ENCODE measurements at regions not wholly inside any gene's neighbourhood (a gene's known extent, or its start where the extent isn't known, plus 50 kb on each side); places are given as distances from the start of the nearest gene placed in this dataset.
"Not testable (repeated sequence)": the region's sequence is repeated elsewhere in the genome, so short reads cannot be mapped to it uniquely, and the experiment has no call there.

- not testable (repeated sequence) for DNase-seq
Measured at GRCh38 chr20:30397111-30397510, 860.4 kb upstream of the DEFB115 start.

DNA sequence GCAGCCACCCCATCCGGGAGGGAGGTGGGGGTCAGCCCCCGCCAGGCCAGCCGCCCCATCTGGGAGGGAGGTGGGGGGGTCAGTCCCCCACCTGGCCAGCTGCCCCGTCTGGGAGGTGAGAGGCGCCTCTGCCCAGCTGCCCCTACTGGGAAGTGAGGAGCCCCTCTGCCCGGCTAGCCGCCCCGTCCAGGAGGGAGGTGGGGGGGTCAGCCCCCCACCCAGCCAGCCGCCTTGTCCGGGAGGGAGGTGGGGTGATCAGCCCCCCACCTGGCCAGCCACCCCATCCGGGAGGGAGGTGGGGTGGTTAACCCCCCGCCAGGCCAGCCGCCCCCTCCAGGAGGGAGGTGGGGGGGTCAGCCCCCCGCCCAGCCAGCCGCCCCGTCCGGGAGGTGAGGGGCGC, 852.4 kb upstream of the DEFB115 start:
- not testable (repeated sequence) for DNase-seq

GRCh38 chr20:30405585-30405984, 851.9 kb upstream of the DEFB115 start:
- DNase-seq: not testable (repeated sequence)

- DNase-seq: not testable (repeated sequence)
Measured at GRCh38 chr20:30406370-30406769, 851.1 kb upstream of the DEFB115 start.

DNA sequence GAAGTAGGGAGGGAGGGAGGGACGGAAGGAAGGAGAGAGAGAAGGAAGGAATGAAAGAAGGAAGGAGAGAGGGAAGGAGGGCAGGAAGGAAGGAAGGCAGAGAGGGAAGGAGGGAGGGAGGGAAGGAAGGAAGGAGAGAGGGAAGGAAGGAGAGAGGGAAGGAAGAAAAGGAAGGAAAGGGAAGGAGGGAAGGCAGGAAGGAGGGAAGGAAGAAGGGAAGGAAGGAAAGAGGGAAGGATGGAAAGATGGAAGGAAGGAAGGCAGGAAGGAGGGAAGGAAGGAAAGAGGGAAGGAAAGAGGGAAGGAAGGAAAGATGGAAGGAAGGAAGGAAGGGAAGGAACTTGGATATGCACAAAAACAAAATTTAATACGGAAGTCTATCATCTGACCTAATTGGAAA, 844.5 kb upstream of the DEFB115 start:
- no peak for DNase-seq

GRCh38 chr20:30417387-30417786, 840.1 kb upstream of the DEFB115 start:
- DNase-seq: not testable (repeated sequence)

DNA sequence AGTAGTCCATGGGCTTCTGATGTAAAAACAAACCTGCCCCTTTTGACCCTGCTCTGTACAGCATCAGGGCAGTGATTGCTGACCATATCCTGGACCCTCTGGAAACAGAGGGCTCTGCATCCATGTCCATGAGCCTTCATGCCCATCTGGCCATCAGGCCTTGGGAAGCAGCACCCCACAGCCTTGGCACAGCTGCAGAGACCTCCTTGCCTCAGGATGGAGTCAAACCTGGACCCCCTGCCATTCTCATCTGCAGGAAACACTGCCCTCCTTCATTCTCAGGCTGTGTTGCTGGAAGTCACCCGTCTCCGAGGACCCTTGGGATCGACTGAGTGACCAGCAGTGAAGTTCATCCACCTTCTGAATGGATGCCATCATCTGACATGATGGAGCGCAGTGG, 839.1 kb upstream of the DEFB115 start:
- not testable (repeated sequence) for DNase-seq

- DNase-seq: no peak
Measured at GRCh38 chr20:30419466-30419865, 838.0 kb upstream of the DEFB115 start.

DNA sequence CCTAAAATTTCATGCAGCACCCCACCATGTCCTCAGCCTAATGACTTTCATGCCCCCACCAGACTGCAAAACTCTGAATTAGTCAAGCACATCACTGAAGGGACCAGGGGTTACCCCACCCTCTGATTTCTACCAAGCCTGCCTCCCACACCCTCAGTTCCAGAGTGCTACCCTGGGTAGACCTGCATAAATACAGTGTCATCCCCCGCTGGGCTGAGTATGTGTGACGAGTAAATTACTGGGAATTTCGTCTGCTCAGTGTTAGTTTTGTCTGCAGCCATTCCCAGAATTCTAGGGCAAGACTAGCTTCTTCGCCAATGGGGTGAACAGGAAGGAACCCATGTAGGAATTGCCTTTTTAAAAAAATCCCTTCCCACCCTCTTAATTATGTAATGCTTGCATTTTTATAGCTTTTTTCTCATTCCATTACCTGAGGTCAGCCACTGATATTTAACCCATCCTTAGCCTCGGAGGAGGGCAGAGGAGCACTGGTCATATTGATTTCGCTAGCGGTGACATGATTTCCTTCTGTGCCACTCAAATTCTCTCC, 837.5 kb upstream of the DEFB115 start:
- not testable (repeated sequence) for DNase-seq

Data from activated T-cell treated with anti-CD3 and anti-CD28 coated beads, Interleukin-2, amount 50 U/mL, for 48 hours (primary cell).